IMR-90 (cell line): ENCODE measurements at regions not wholly inside any gene's neighbourhood (a gene's known extent, or its start where the extent isn't known, plus 50 kb on each side); places are given as distances from the start of the nearest gene placed in this dataset.

Experiments used
- BHLHE40 ChIP-seq: fragments of 150-350 bp; IDR thresholded peaks from 2 replicates; pipeline ENCODE4 v1.6.1; 2016; ENCODE audit warnings: mild to moderate bottlenecking, low read depth, low read length
- CEBPB ChIP-seq: IDR thresholded peaks from 2 replicates; pipeline ENCODE4 v1.6.1; 2012; ENCODE audit warnings: low read depth, low read length, improper control_type of control experiment
- NFE2L2 ChIP-seq: fragments of 150-350 bp; IDR thresholded peaks from 2 replicates; pipeline ENCODE4 v1.6.1; 2016; ENCODE audit warnings: low read depth, mild to moderate bottlenecking, low read length
- POLR2A ChIP-seq: IDR thresholded peaks from 2 replicates; pipeline ENCODE4 v1.6.1; 2012; ENCODE audit warnings: mild to moderate bottlenecking, low read depth, low read length
- RAD21 ChIP-seq: IDR thresholded peaks from 2 replicates; pipeline ENCODE4 v1.6.1; 2012; ENCODE audit warnings: low read length, improper control_type of control experiment
- RCOR1 ChIP-seq: IDR thresholded peaks from 2 replicates; pipeline ENCODE4 v1.6.1; 2012; ENCODE audit warnings: mild to moderate bottlenecking, low read length, improper control_type of control experiment; ENCODE audit not compliant: insufficient replicate concordance
- RFX5 ChIP-seq: IDR thresholded peaks from 2 replicates; pipeline ENCODE4 v1.8.0; 2012; ENCODE audit warnings: low read depth, mild to moderate bottlenecking, low read length, moderate library complexity
- TF ChIP-seq, protein P1 (sequence below): conservative IDR thresholded peaks from 2 replicates; pipeline ENCODE4 v1.5.1; 2012; ENCODE audit warnings: mild to moderate bottlenecking, low read depth, low read length, improper control_type of control experiment
- TF ChIP-seq, protein P2 (sequence below): fragments of 150-350 bp; IDR thresholded peaks from 2 replicates; pipeline ENCODE4 v1.6.1; 2017; ENCODE audit warnings: mild to moderate bottlenecking, antibody characterized with exemption, low read length, low read depth

DNA sequence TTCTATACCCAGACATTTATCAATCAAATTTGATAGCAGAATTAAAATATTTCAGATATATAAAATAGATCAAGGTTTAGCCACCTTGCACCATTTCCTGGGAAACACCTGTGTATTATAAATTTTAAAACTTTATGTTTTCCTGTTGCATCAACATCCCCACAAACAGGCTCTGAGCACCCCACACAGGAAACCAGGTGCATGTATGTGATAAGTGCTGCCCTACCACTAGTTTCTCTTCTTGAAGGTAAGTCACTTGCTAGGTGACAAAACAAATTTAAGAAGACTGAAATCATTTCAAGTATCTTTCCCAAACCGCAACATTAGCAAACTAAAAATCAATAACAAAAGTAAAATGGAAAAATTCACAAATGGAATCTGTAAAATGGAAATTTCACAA, 496.1 kb upstream of the CCDC54 start:
- TF ChIP-seq, protein P1, sequence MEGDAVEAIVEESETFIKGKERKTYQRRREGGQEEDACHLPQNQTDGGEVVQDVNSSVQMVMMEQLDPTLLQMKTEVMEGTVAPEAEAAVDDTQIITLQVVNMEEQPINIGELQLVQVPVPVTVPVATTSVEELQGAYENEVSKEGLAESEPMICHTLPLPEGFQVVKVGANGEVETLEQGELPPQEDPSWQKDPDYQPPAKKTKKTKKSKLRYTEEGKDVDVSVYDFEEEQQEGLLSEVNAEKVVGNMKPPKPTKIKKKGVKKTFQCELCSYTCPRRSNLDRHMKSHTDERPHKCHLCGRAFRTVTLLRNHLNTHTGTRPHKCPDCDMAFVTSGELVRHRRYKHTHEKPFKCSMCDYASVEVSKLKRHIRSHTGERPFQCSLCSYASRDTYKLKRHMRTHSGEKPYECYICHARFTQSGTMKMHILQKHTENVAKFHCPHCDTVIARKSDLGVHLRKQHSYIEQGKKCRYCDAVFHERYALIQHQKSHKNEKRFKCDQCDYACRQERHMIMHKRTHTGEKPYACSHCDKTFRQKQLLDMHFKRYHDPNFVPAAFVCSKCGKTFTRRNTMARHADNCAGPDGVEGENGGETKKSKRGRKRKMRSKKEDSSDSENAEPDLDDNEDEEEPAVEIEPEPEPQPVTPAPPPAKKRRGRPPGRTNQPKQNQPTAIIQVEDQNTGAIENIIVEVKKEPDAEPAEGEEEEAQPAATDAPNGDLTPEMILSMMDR: no peak
- TF ChIP-seq CEBPB (no peak), RFX5 (no peak), POLR2A (no peak), RAD21 (no peak), BHLHE40 (no peak), NFE2L2 (no peak), RCOR1 (no peak)
- TF ChIP-seq, protein P2, sequence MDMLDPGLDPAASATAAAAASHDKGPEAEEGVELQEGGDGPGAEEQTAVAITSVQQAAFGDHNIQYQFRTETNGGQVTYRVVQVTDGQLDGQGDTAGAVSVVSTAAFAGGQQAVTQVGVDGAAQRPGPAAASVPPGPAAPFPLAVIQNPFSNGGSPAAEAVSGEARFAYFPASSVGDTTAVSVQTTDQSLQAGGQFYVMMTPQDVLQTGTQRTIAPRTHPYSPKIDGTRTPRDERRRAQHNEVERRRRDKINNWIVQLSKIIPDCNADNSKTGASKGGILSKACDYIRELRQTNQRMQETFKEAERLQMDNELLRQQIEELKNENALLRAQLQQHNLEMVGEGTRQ: no peak
